HepG2 (cell line): ENCODE measurements at regions not wholly inside any gene's neighbourhood (a gene's known extent, or its start where the extent isn't known, plus 50 kb on each side); places are given as distances from the start of the nearest gene placed in this dataset.

Source experiments
- ATAC-seq: fragments of 200-7000 bp; cut with Tn5 transposase; 3 replicates; pipeline ENCODE4 v1.9.1; 2020; ENCODE audit warnings: mild to moderate bottlenecking, moderate library complexity
- BruUV-seq: library from RNA; stranded (reverse); fragments of 400-500 nt; replicated peaks from 2 replicates; lab custom pipeline; 2021; lab: Mats Ljungman, UMichigan
- CTCF ChIA-PET: fragments of 300-600 bp; formaldehyde crosslinking; extraction: SDS; loops from one replicate; lab custom pipeline; 2021; ENCODE audit warnings: low total read pairs, inconsistent platforms, low intra/inter-chr PET ratio; lab: Yijun Ruan, JAX
- POLR2A ChIA-PET: fragments of 350-600 bp; sonication (Branson Sonifier 250); formaldehyde crosslinking; loops from one replicate; lab custom pipeline; 2020; ENCODE audit warnings: antibody characterized with exemption, inconsistent platforms; lab: Yijun Ruan, JAX
- DNase-seq: peaks from one replicate; pipeline ENCODE4 v3.0.0-alpha.2; 2015; ENCODE audit warnings: low spot score
- FAIRE-seq: peaks from 3 replicates; lab custom pipeline; 2011; peaks lifted over from hg19 to GRCh38; lab: Jason Lieb, UNC
- H2AFZ ChIP-seq: one replicate; pipeline ENCODE4 v1.6.1; 2011; ENCODE audit warnings: low read length, inconsistent platforms
- H3K27ac ChIP-seq: fragments of 300-600 bp; 3 replicates; pipeline ENCODE4 v1.8.0; 2011; ENCODE audit warnings: mixed run types, mild to moderate bottlenecking, mixed read lengths, low read length, inconsistent platforms; ENCODE audit not compliant: insufficient read depth; ENCODE audit errors: extremely low read length
- H3K27me3 ChIP-seq, 2 experiments: fragments of 200-600 bp in 1 of 2; 2 replicates in 1 of 2; 3 replicates in 1 of 2; pipeline versions ENCODE4 v1.6.0 to v1.8.0; 2011; ENCODE audit warnings: low read length in 2 of 2, mild to moderate bottlenecking in 2 of 2, moderate library complexity in 2 of 2, inconsistent platforms in 1 of 2; ENCODE audit not compliant: insufficient read depth in 2 of 2, control insufficient read depth in 1 of 2
- H3K36me3 ChIP-seq, 2 experiments: fragments of 200-600 bp in 1 of 2; replicated peaks in 1 of 2; 2 replicates in 1 of 2; 3 replicates in 1 of 2; pipeline versions ENCODE4 v1.5.1 to v1.8.0; 2011; ENCODE audit warnings: low read length in 2 of 2, inconsistent platforms in 1 of 2; ENCODE audit not compliant: insufficient read depth in 2 of 2, control insufficient read depth in 1 of 2
- H3K4me1 ChIP-seq: 2 replicates; pipeline ENCODE4 v1.5.1; 2012; ENCODE audit warnings: low read length, inconsistent platforms; ENCODE audit not compliant: insufficient read depth
- H3K4me2 ChIP-seq: 2 replicates; pipeline ENCODE4 v1.6.0; 2011; ENCODE audit warnings: low read depth, low read length, inconsistent platforms
- H3K4me3 ChIP-seq, 3 experiments: fragments of 200-600 bp in 1 of 3; sonication (generic), shearing (Covaris generic) in 1 of 3; replicated peaks in 1 of 3; 2 replicates each; pipeline ENCODE4 v1.5.1; 2011 to 2016; ENCODE audit warnings: low read length in 3 of 3, inconsistent platforms in 2 of 3, low read depth in 2 of 3, mild to moderate bottlenecking in 2 of 3, control low read depth in 1 of 3, mixed read lengths in 1 of 3; ENCODE audit not compliant: insufficient read depth in 1 of 3
- H3K79me2 ChIP-seq: one replicate; pipeline ENCODE4 v1.6.1; 2011; ENCODE audit warnings: low read length, inconsistent platforms; ENCODE audit not compliant: insufficient read depth
- H3K9ac ChIP-seq: 2 replicates; pipeline ENCODE4 v1.6.0; 2011; ENCODE audit warnings: mild to moderate bottlenecking, low read depth, low read length, inconsistent platforms; ENCODE audit not compliant: insufficient read depth
- H3K9me3 ChIP-seq: 2 replicates; pipeline ENCODE4 v1.5.1; 2012; ENCODE audit warnings: mild to moderate bottlenecking, low read length
- H4K20me1 ChIP-seq: 2 replicates; pipeline ENCODE4 v1.6.0; 2011; ENCODE audit warnings: inconsistent platforms, mild to moderate bottlenecking, low read length, moderate library complexity; ENCODE audit not compliant: insufficient read depth
- ATF7 ChIP-seq, 2 experiments: fragments of 450-650 bp in 1 of 2; sonication (generic) in 1 of 2; formaldehyde crosslinking in 1 of 2; IDR thresholded peaks; 2 replicates each; pipeline versions ENCODE4 v1.4.0 to v1.6.1; 2016 to 2020; ENCODE audit warnings: antibody characterized with exemption in 1 of 2, mild to moderate bottlenecking in 1 of 2, missing genetic modification reagents in 1 of 2
- CREB1 ChIP-seq, 2 experiments: fragments of 450-650 bp in 1 of 2; IDR thresholded peaks; 2 replicates each; pipeline ENCODE4 v1.6.1; 2016 to 2017; ENCODE audit warnings: control low read depth in 1 of 2, mild to moderate bottlenecking in 1 of 2, missing compliant biosample characterization in 1 of 2, missing genetic modification characterization in 1 of 2
- IRF2 ChIP-seq: IDR thresholded peaks from 2 replicates; pipeline ENCODE4 v1.6.1; 2018; ENCODE audit warnings: missing genetic modification reagents, missing compliant biosample characterization
- KDM1A ChIP-seq: IDR thresholded peaks from 2 replicates; pipeline ENCODE4 v1.6.1; 2016; ENCODE audit warnings: missing compliant biosample characterization
- KLF13 ChIP-seq: sonication (generic); formaldehyde crosslinking; IDR thresholded peaks from 2 replicates; pipeline ENCODE4 v1.4.0; 2020; ENCODE audit warnings: mild to moderate bottlenecking, missing genetic modification reagents
- MAFK ChIP-seq, 2 experiments: IDR thresholded peaks in 1 of 2; conservative IDR thresholded peaks in 1 of 2; 2 replicates each; pipeline ENCODE4 v1.6.1; 2011; ENCODE audit warnings: improper control_type of control experiment in 2 of 2, low read length in 2 of 2
- RARA ChIP-seq: IDR thresholded peaks from 2 replicates; pipeline ENCODE4 v1.6.1; 2016; ENCODE audit warnings: missing genetic modification reagents, missing compliant biosample characterization
- SIN3A ChIP-seq: IDR thresholded peaks from 2 replicates; pipeline ENCODE4 v1.6.1; 2011; ENCODE audit warnings: low read depth, mild to moderate bottlenecking, control low read depth, low read length, borderline replicate concordance
- TAF1 ChIP-seq: sonication (generic); formaldehyde crosslinking; IDR thresholded peaks from 2 replicates; pipeline ENCODE4 v1.4.0; 2020; ENCODE audit warnings: missing genetic modification reagents
- ZC3H4 ChIP-seq: sonication (generic); formaldehyde crosslinking; IDR thresholded peaks from 2 replicates; pipeline ENCODE4 v1.4.0; 2020; ENCODE audit warnings: missing genetic modification reagents, borderline replicate concordance
- ZNF331 ChIP-seq: sonication (generic); formaldehyde crosslinking; IDR thresholded peaks from 2 replicates; pipeline ENCODE4 v1.4.0; 2020; ENCODE audit warnings: missing genetic modification reagents
- ZNF362 ChIP-seq: sonication (generic); formaldehyde crosslinking; IDR thresholded peaks from 2 replicates; pipeline ENCODE4 v1.4.0; 2020; ENCODE audit warnings: missing genetic modification reagents, mild to moderate bottlenecking, borderline replicate concordance
- ZNF766 ChIP-seq: sonication (generic); formaldehyde crosslinking; IDR thresholded peaks from 2 replicates; pipeline ENCODE4 v1.5.0; 2020; ENCODE audit warnings: missing genetic modification reagents, borderline replicate concordance
- ZNF878 ChIP-seq: sonication (generic); formaldehyde crosslinking; IDR thresholded peaks from 2 replicates; pipeline ENCODE4 v1.8.1; 2023; ENCODE audit warnings: mild to moderate bottlenecking, missing genetic modification reagents, moderate library complexity
- whole genome bisulfite sequencing: methylation state at CpG from one replicate; pipeline ENCODE4 v1.1.6; 2017; ENCODE audit warnings: low lambda C conversion rate; 5-methylcytosine and 5-hydroxymethylcytosine counted together
- in situ Hi-C: cut with HindIII; loops from 2 replicates; pipeline ENCODE4 v1.10.0; 2017; ENCODE audit warnings: low pct_unique_long_range_greater_than_20kb; ENCODE audit not compliant: extremely low pct_ligation_motif_present
- intact Hi-C: fragments of 100-400 bp; cut with micrococcal nuclease; formaldehyde crosslinking; loops from one replicate; pipeline ENCODE4 v1.10.0; 2022; ENCODE audit not compliant: unreplicated experiment

- H2AFZ ChIP-seq: no peak overlapping the region
- intact Hi-C loops (loop anchor here (10.0 kb wide), 1 partner anchor 156 kb away; no protein-coding TSS in a partner anchor), in situ Hi-C loops (no loop called here)
- 15% methylated on average over 7 of the region's 7 CpGs for WGBS
- no peak for TF ChIP-seq ZNF331 (CRISPR knock-in tag)
- no peak for TF ChIP-seq ZNF362 (CRISPR knock-in tag)
- TF ChIP-seq TAF1 (CRISPR knock-in tag): no peak
- peak; percentile 88 for TF ChIP-seq ATF7 (IDR thresholded peaks at IDR 0.05)
- no peak for TF ChIP-seq ATF7 (CRISPR knock-in tag; IDR thresholded peaks at IDR 0.05)
- peak; percentile 70 for TF ChIP-seq CREB1 (IDR thresholded peaks at IDR 0.05)
- TF ChIP-seq CREB1 (CRISPR knock-in tag; IDR thresholded peaks at IDR 0.05): no peak
- no peak for TF ChIP-seq SIN3A
- TF ChIP-seq KDM1A (CRISPR knock-in tag): no peak
- TF ChIP-seq ZC3H4: no peak
- TF ChIP-seq ZNF766 (CRISPR knock-in tag): no peak
- no peak for TF ChIP-seq IRF2 (CRISPR knock-in tag)
- TF ChIP-seq MAFK (conservative IDR thresholded peaks at IDR 0.05 in 1 of 2, IDR thresholded peaks at IDR 0.05 in 1 of 2; ENCODE audit: low read length in 2 of 2): 0 out of 4 replicates have a peak, but pooled peaks of 1 of the 2 experiments have one; percentile 11
- no peak for TF ChIP-seq ZNF878
- TF ChIP-seq KLF13 (CRISPR knock-in tag): no peak
- TF ChIP-seq RARA (CRISPR knock-in tag): no peak
- H3K4me2 ChIP-seq: no peak overlapping the region
- H3K4me3 ChIP-seq: no peak overlapping the region
- no peaks in the 10 kb centered on the region for H3K9me3 ChIP-seq
- BruUV-seq: no TSS peak
- H3K27ac ChIP-seq: no peak overlapping the region
- H3K4me1 ChIP-seq: no peaks in the 10 kb centered on the region
- H4K20me1 ChIP-seq: no peaks in the 10 kb centered on the region
- H3K9ac ChIP-seq: no peak overlapping the region
- no peaks in the 10 kb centered on the region for H3K79me2 ChIP-seq
- ATAC-seq (no peak), FAIRE-seq (no peak), DNase-seq (no peak)
- POLR2A ChIA-PET: no interaction called here
- no peaks in the 10 kb centered on the region for H3K27me3 ChIP-seq
- CTCF ChIA-PET: no interaction called here
- no peaks in the 10 kb centered on the region for H3K36me3 ChIP-seq
Observed at GRCh38 chr2:18218160-18218933, 339.9 kb downstream of the KCNS3 start.
